GM19351 (cell line): ENCODE measurements at regions not wholly inside any gene's neighbourhood (a gene's known extent, or its start where the extent isn't known, plus 50 kb on each side); places are given as distances from the start of the nearest gene placed in this dataset.

Source experiments
- ATAC-seq: cut with Tn5 transposase; IDR thresholded peaks from one replicate; pipeline ENCODE4 v1.9.1; 2021; ENCODE audit warnings: mild to moderate bottlenecking, moderate library complexity; ENCODE audit not compliant: unreplicated experiment

GRCh38 chr14:97377550-97377949 lies 580.4 kb downstream of the VRK1 start:
- ATAC-seq = no peak

- ATAC-seq = no peak
These were observed 581.9 kb downstream of the VRK1 start for GRCh38 chr14:97379091-97379531.

DNA sequence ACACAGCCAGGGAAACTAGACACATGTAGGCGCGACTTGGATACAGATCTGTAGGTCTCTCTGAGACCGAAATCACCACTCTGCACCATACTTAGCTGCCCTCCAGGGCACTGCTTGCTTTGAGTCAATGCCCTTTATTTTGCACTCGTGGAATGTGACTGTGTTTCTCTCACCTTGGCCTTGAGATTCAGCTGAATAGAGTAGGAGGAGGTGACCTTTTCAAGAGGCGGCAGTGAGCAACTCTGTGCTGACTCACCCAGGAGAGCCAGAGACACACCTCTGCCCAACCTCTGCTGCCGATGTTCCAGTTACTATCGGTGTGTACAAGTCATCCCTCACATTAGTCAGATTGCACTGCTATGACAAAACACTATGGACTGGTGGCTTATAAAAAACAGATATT lies 583.4 kb downstream of the VRK1 start:
- no peak for ATAC-seq

GRCh38 chr14:97381309-97381708 lies 584.1 kb downstream of the VRK1 start:
- ATAC-seq = no peak

- ATAC-seq = no peak
These were observed 585.5 kb downstream of the VRK1 start for GRCh38 chr14:97382616-97383226.

DNA sequence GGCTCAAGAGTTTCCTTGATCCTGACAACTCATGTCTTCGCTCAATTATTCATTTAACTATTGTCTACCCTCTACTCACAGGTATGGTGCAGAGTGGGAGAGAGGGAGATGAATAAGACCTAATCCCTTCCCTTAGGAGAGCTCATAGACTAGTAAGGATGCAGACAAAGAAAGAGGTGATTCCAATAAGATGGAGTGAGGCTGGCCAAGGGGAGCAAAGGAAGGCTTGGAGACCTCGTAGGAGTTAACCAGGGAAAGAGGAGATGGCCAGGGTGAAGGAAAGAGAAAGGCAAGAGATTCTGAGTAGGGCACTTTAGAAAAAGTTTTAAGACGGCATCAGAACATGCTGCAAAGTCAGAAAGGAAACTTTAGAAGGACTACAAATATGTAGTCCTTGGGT lies 588.5 kb downstream of the VRK1 start:
- ATAC-seq = no peak

DNA sequence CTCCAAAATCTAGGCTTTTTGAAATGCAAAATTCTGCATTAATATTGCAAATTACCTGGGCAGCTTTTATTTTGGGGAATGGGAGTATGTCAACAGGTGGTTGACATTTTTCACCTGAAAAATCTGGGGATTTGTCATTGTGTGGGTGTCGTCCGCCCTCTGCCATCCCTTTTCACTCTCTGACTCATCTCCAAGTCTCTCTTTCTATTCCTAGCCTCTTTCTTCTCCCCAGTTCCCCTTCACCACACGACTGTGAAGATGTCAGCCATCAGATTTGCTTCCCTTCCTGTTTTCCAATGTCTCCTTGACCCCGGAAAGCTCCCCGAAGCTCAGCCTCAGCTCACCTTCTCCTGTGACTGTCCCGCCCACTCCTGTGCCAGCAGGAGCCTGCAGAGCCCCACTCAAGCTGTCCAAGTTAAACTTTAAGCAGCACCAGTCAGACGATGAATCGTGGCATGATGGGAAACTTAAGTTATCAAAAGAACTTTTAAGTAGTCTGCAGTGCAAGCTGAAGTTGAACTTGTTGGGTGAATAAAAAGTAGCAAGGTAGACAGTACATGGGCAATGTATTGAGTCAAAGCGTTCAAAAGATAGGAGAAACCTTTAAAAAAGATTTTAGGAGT lies 590.2 kb downstream of the VRK1 start:
- no peak for ATAC-seq

DNA sequence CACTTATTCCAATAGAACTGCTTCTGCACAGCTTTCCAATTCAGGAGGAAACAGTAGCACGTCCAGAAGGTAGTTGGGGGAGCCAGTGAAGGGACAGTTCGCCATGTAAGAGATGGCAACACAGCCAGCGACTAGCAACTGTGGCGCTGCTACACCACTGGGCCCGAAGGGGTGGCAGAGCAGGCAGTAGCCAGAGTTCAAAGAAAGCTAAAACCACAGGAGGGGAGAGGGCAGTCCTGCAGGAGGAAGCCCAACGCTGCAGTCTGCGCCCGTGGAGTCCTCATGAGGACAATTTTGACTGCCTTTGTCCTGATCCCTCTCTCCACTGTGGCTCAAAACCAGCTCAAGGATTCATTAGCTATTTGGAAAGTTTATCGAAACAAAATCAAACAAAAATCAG lies 591.2 kb downstream of the VRK1 start:
- ATAC-seq = no peak

- ATAC-seq = no peak
These were observed 593.0 kb downstream of the VRK1 start for GRCh38 chr14:97390096-97390724.

GRCh38 chr14:97393244-97393643 lies 596.1 kb downstream of the VRK1 start:
- no peak for ATAC-seq

- ATAC-seq = no peak
These were observed 597.9 kb downstream of the VRK1 start for GRCh38 chr14:97395068-97395467.

- ATAC-seq = no peak
These were observed 604.5 kb downstream of the VRK1 start for GRCh38 chr14:97401714-97402113.

GRCh38 chr14:97402279-97402678 lies 605.1 kb downstream of the VRK1 start:
- no peak for ATAC-seq

GRCh38 chr14:97407701-97408407 lies 610.7 kb downstream of the VRK1 start:
- ATAC-seq = no peak

DNA sequence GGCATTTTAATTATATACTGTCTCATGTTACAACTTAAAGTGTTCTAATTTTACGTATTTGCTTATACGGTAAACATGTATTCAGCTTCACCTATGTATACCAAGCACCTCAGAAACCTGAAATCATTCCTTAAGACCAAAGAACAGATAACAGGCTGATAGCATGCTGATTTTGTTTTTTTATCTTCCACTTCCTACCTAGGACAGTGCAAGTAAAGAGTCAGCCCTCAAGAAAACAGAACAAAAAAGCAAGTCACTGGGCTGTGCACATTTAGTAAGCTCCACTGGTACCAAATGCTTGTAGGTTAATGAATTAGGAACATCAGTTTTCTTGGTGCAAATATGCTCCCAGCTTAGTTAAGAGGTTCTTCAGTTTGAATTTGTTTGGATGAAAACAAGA lies 611.3 kb downstream of the VRK1 start:
- ATAC-seq = no peak

DNA sequence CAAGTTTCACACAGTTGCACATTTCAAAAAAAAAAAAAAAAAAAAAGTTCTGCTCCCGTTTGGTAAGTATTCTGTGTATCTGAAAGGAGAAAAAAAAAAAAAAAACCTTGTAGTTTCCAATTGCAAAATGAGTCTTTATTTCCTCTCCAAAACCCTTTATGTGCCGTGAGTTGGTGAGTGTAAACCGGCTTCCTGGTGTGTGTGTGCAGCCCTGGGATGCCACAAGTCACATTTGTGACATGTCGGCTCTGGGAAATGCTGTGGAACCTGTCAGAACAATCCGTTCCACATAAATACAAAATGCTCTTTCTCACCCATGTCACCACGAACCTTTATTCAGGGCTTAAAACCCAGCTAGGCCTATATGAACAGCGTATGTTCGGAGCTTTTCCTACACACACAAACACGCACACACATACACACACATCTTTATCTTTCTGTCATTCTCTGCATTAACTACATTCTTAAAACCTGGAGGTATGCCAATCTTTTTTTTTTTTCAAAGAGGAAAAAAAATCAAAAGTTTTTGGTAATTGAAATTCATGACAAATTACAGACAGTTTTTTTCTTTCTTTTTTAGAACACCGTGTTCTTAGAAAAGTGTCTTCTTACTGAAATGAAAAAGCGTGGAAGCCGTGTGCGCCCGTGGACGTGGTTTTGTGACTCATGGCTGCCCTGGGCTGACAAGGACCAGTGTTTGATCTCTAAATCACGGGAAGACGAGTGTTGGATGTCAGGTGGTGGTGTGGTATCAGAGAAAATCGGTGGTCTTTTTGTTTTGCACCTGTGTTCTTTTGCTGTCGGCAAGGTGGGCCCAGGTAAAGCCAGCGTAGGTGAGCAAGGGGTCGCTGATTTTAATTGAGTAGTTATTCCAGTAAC lies 612.0 kb downstream of the VRK1 start:
- no peak for ATAC-seq

GRCh38 chr14:97410667-97411620 lies 613.8 kb downstream of the VRK1 start:
- no peak for ATAC-seq

DNA sequence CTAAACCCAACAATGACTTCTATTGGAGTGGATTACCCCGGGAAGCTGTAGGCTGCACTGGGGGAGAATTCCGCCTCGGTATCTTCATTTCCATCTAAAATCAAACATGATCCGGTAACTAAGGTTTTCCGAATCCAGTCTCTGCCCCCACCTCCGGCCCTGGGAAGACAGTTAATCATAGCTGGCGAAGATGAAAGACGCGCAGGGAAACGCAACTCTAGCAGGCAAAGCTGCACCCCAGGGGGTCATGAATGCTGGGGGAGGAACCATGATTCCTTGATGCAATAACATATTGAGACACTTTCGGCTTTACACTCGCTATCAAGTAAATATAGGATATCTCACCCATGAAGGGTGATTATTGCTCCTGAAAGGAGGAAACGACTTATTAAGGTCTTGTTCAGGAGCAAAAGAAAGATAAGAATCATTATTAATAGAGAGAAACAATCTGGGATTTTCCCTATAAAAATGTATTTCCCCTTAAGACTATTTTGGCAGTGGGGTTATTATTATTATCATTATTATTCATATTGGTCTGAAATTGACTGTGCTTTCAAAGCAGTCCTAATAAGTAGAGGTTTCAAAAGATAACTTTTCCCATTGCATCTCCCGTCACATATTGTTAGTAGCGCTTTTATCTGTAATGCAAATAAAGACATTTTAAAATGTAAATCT lies 614.9 kb downstream of the VRK1 start:
- ATAC-seq = no peak

- no peak for ATAC-seq
These were observed 615.9 kb downstream of the VRK1 start for GRCh38 chr14:97413022-97413539.
